Trophoblast cell (in vitro differentiated cells and primary cell): ENCODE measurements at regions not wholly inside any gene's neighbourhood (a gene's known extent, or its start where the extent isn't known, plus 50 kb on each side); places are given as distances from the start of the nearest gene placed in this dataset.
"Not testable (repeated sequence)": the region's sequence is repeated elsewhere in the genome, so short reads cannot be mapped to it uniquely, and the experiment has no call there.

Experiments
- DNase-seq, 2 donors: peaks; one replicate each; pipeline ENCODE4 v3.0.0-alpha.2; 2016
- H2AFZ ChIP-seq: 2 replicates; pipeline ENCODE4 v1.6.1; 2013; ENCODE audit warnings: low read length, moderate library complexity, mild to moderate bottlenecking; ENCODE audit not compliant: insufficient read depth, poor library complexity
- H2AK5ac ChIP-seq: 2 replicates; pipeline ENCODE4 v1.6.1; 2013; ENCODE audit warnings: mild to moderate bottlenecking, low read length
- H2BK120ac ChIP-seq: 2 replicates; pipeline ENCODE4 v1.6.1; 2013; ENCODE audit warnings: low read length, mild to moderate bottlenecking, moderate library complexity; ENCODE audit not compliant: insufficient read depth, poor library complexity
- H2BK12ac ChIP-seq: 2 replicates; pipeline ENCODE4 v1.6.1; 2013; ENCODE audit warnings: mild to moderate bottlenecking, low read length, moderate library complexity
- H2BK5ac ChIP-seq: 2 replicates; pipeline ENCODE4 v1.6.1; 2013; ENCODE audit warnings: low read length, low read depth, moderate library complexity, mild to moderate bottlenecking; ENCODE audit not compliant: poor library complexity
- H3K14ac ChIP-seq: 2 replicates; pipeline ENCODE4 v1.6.1; 2013; ENCODE audit warnings: mild to moderate bottlenecking, low read length
- H3K18ac ChIP-seq: 2 replicates; pipeline ENCODE4 v1.6.1; 2013; ENCODE audit warnings: mild to moderate bottlenecking, low read length
- H3K23ac ChIP-seq: 2 replicates; pipeline ENCODE4 v1.6.1; 2013; ENCODE audit warnings: low read length
- H3K27ac ChIP-seq: 2 replicates; pipeline ENCODE4 v1.5.1; 2013; ENCODE audit warnings: low read depth, mild to moderate bottlenecking, inconsistent platforms, low read length, moderate library complexity
- H3K27me3 ChIP-seq: 2 replicates; pipeline ENCODE4 v1.6.1; 2013; ENCODE audit warnings: inconsistent platforms, mild to moderate bottlenecking, low read length, moderate library complexity; ENCODE audit not compliant: insufficient read depth
- H3K36me3 ChIP-seq, 2 experiments: 1 replicate in 1 of 2; 2 replicates in 1 of 2; pipeline ENCODE4 v1.6.1; 2013; ENCODE audit warnings: low read length in 2 of 2, mild to moderate bottlenecking in 2 of 2, moderate library complexity in 1 of 2; ENCODE audit not compliant: insufficient read depth in 2 of 2, control insufficient read depth in 1 of 2
- H3K4ac ChIP-seq: 2 replicates; pipeline ENCODE4 v1.6.1; 2013; ENCODE audit warnings: low read depth, mild to moderate bottlenecking, low read length, moderate library complexity
- H3K4me1 ChIP-seq, 2 experiments: 1 replicate in 1 of 2; 2 replicates in 1 of 2; pipeline ENCODE4 v1.6.1; 2013; ENCODE audit warnings: low read length in 2 of 2, mild to moderate bottlenecking in 2 of 2, moderate library complexity in 1 of 2; ENCODE audit not compliant: insufficient read depth in 2 of 2, control insufficient read depth in 1 of 2
- H3K4me2 ChIP-seq: 2 replicates; pipeline ENCODE4 v1.6.1; 2013; ENCODE audit warnings: inconsistent platforms, mild to moderate bottlenecking, low read length, moderate library complexity
- H3K4me3 ChIP-seq: 2 replicates; pipeline ENCODE4 v1.5.1; 2013; ENCODE audit warnings: mild to moderate bottlenecking, low read depth, low read length, inconsistent platforms
- H3K79me1 ChIP-seq: one replicate; pipeline ENCODE4 v1.6.1; 2013; ENCODE audit warnings: low read length
- H3K79me2 ChIP-seq: 2 replicates; pipeline ENCODE4 v1.6.1; 2013; ENCODE audit warnings: low read length, mild to moderate bottlenecking; ENCODE audit not compliant: control insufficient read depth, insufficient read depth, poor library complexity
- H3K9ac ChIP-seq: 2 replicates; pipeline ENCODE4 v1.6.1; 2013; ENCODE audit warnings: mild to moderate bottlenecking, low read length
- H3K9me3 ChIP-seq: 2 replicates; pipeline ENCODE4 v1.6.1; 2013; ENCODE audit warnings: low read depth, mild to moderate bottlenecking, control low read depth, inconsistent platforms, low read length; ENCODE audit not compliant: insufficient read depth
- H4K12ac ChIP-seq: 2 replicates; pipeline ENCODE4 v1.6.1; 2013; ENCODE audit warnings: low read depth, mild to moderate bottlenecking, low read length, moderate library complexity
- H4K8ac ChIP-seq: 2 replicates; pipeline ENCODE4 v1.6.1; 2013; ENCODE audit warnings: low read depth, mild to moderate bottlenecking, low read length, moderate library complexity
- H4K91ac ChIP-seq: one replicate; pipeline ENCODE4 v1.6.1; 2013; ENCODE audit warnings: low read depth, mild to moderate bottlenecking, low read length, moderate library complexity
- WGBS: extraction: QIAGEN DNeasy Blood & Tissue Kit; methylation state at CpG from one replicate; pipeline ENCODE4 v1.1.7; 2013; ENCODE audit warnings: missing lambda C conversion rate; ENCODE audit not compliant: insufficient read length, insufficient coverage; ENCODE audit errors: extremely low coverage; 5-methylcytosine and 5-hydroxymethylcytosine counted together

DNA sequence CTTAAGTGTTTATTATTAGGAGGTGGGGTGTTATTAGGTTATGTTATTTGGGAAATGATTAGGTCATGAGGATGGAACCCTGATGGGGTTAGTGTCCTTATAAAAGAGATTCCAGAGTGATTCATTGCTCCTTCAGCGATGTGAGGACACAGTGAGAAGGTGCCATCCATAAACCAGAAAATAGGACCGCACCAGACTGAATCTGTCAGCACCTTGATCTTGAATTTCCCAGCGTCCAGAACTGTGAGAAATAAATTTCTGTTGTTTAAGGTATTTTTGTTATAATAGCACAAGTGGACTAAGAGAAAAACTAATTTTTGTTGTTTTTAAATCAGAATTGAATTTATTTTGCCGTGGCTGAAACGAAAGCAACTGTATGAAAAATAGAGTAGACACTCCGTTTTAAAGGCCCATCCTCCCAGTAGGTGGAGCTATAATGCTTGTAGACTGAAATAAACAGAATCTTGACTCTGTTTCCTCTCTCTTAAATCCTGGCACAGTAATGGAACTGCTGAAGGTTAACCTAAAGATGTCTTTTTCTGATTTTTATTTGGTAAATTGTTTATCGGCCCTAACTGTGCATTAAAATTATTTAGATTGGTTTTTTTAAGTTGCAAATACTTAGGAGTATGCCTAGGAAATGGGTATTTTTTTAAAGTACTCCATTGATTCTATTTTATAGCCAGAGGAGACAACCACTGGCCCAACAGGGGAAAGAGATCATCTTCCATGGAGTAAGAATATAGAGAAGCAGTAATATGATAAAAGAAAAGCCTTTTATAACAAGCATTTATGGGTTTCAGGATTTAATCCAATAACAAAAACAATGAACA is 133.2 kb upstream of the ADAMTS3 start:
- H2AFZ ChIP-seq, result no peak overlapping the region
- no peaks in the 10 kb centered on the region for H3K9me3 ChIP-seq
- no peaks in the 10 kb centered on the region for H3K36me3 ChIP-seq
- H2BK120ac ChIP-seq, result no peak overlapping the region
- no peak overlapping the region for H3K27ac ChIP-seq
- no peak overlapping the region for H3K18ac ChIP-seq
- no peak overlapping the region for H2AK5ac ChIP-seq
- H4K91ac ChIP-seq, result no peak overlapping the region
- peaks cover 6% of the 10 kb centered on the region for H3K79me1 ChIP-seq
- H3K4ac ChIP-seq, result no peak overlapping the region
- DNase-seq, result peak in 1 of 2 donors; percentile 76
- no peak overlapping the region for H3K4me3 ChIP-seq
- no peak overlapping the region for H2BK5ac ChIP-seq
- peaks cover 3% of the 10 kb centered on the region in 2 experiments for H3K4me1 ChIP-seq
- H2BK12ac ChIP-seq, result no peak overlapping the region
- no peaks in the 10 kb centered on the region for H3K27me3 ChIP-seq
- H3K79me2 ChIP-seq, result no peaks in the 10 kb centered on the region
- no peak overlapping the region for H4K8ac ChIP-seq
- no peak overlapping the region for H4K12ac ChIP-seq
- H3K14ac ChIP-seq, result no peak overlapping the region
- H3K23ac ChIP-seq, result no peak overlapping the region
- no CpG with 5 or more reads among the region's 7 CpGs for WGBS
- no peak overlapping the region for H3K9ac ChIP-seq
- H3K4me2 ChIP-seq, result no peak overlapping the region

DNA sequence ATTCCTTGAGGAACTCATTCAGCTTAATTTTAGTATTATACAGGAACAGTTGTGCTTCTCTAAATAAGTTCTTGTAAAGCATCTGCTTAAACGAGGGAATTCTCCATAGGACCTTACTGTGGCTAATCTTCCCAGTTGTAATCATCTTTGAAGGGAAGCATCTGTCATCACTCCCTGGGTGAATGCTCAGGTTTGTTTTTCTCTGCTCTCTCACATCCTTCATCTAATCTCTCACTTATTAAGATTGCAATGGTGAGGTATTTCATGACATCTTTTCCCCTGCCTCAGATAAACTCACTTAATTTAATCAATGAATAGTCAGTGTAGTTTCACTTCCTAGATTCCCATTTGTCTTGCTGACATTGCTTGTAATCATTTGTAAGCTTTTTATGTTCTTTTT is 121.8 kb upstream of the ADAMTS3 start:
- Histone ChIP-seq H3K36me3 (no peaks in the 10 kb centered on the region), H3K79me1 (no peaks in the 10 kb centered on the region), H3K27ac (no peak overlapping the region), H3K27me3 (no peaks in the 10 kb centered on the region), H3K9ac (no peak overlapping the region), H2BK5ac (no peak overlapping the region), H3K79me2 (no peaks in the 10 kb centered on the region), H4K91ac (no peak overlapping the region), H3K9me3 (no peaks in the 10 kb centered on the region), H3K4me2 (no peak overlapping the region), H3K4ac (no peak overlapping the region), H2BK12ac (no peak overlapping the region), H3K23ac (no peak overlapping the region), H4K12ac (no peak overlapping the region), H3K18ac (no peak overlapping the region), H2AK5ac (no peak overlapping the region), H3K4me3 (no peak overlapping the region), H2AFZ (no peak overlapping the region), H2BK120ac (no peak overlapping the region), H4K8ac (no peak overlapping the region), H3K14ac (no peak overlapping the region), H3K4me1 (no peaks in the 10 kb centered on the region)
- no CpG with 5 or more reads among the region's 1 CpG for WGBS
- DNase-seq, result no peak

DNA sequence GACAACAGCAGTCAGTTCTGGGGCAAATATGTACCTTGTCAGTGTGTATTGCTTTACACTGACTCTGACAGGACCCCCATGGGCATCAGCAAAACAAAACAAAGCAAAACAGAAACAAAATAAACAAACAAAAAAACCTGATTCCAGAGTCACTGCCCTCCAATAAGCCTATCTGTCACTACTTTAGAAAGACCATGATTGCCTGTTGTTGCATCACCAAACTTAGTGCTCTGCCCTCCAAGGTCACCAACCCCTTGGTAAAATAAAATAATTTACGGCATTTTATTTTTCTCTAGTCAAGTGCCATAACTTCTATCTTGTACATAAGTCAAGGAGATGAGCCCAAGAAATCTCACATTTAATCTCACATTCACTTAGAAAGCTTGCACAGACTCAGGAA is 120.9 kb upstream of the ADAMTS3 start:
- no peak overlapping the region for H2AFZ ChIP-seq
- no peak for DNase-seq
- H3K27ac ChIP-seq, result no peak overlapping the region
- H3K79me2 ChIP-seq, result no peaks in the 10 kb centered on the region
- H3K18ac ChIP-seq, result no peak overlapping the region
- H3K79me1 ChIP-seq, result no peaks in the 10 kb centered on the region
- no peak overlapping the region for H2BK12ac ChIP-seq
- no peak overlapping the region for H3K23ac ChIP-seq
- WGBS, result no CpG with 5 or more reads among the region's 1 CpG
- H3K27me3 ChIP-seq, result no peaks in the 10 kb centered on the region
- no peak overlapping the region for H3K9ac ChIP-seq
- H3K14ac ChIP-seq, result no peak overlapping the region
- no peak overlapping the region for H4K91ac ChIP-seq
- no peak overlapping the region for H3K4me3 ChIP-seq
- H2BK5ac ChIP-seq, result no peak overlapping the region
- H3K4me2 ChIP-seq, result no peak overlapping the region
- no peak overlapping the region for H2BK120ac ChIP-seq
- no peak overlapping the region for H3K4ac ChIP-seq
- H4K12ac ChIP-seq, result no peak overlapping the region
- no peak overlapping the region for H4K8ac ChIP-seq
- no peak overlapping the region for H2AK5ac ChIP-seq
- H3K4me1 ChIP-seq, result no peaks in the 10 kb centered on the region
- H3K36me3 ChIP-seq, result no peaks in the 10 kb centered on the region
- no peaks in the 10 kb centered on the region for H3K9me3 ChIP-seq

DNA sequence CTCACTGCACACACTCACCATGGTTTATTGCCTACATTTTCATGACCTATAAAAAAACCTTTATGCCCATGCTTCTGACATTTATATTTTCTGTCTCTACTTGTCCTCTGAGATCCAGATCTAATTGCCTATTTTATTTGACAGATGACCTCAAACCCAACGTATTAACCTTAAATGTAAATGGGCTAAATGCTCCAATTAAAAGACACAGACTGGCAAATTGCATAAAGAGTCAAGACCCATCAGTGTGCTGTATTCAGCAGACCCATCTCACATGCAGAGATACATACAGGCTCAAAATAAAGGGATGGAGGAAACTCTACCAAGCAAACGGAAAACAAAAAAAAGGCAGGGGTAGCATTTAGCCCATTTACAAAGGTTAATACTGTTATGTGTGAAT is 117.4 kb upstream of the ADAMTS3 start:
- H2BK5ac ChIP-seq, H3K79me1 ChIP-seq, H2AK5ac ChIP-seq, H4K8ac ChIP-seq, DNase-seq, H3K27me3 ChIP-seq, H3K4me1 ChIP-seq, H4K91ac ChIP-seq, H3K27ac ChIP-seq, H4K12ac ChIP-seq, H3K36me3 ChIP-seq, H2BK12ac ChIP-seq, H3K4me3 ChIP-seq, H3K18ac ChIP-seq, H3K4me2 ChIP-seq, H3K9me3 ChIP-seq, H3K9ac ChIP-seq, H3K79me2 ChIP-seq, H3K4ac ChIP-seq, H3K14ac ChIP-seq, H3K23ac ChIP-seq, H2BK120ac ChIP-seq, H2AFZ ChIP-seq: not testable (repeated sequence)
- WGBS, result no CpG with 5 or more reads among the region's 2 CpGs
